ENCODE measurements at regions not wholly inside any gene's neighbourhood (a gene's known extent, or its start where the extent isn't known, plus 50 kb on each side); places are given as distances from the start of the nearest gene placed in this dataset.

DNA sequence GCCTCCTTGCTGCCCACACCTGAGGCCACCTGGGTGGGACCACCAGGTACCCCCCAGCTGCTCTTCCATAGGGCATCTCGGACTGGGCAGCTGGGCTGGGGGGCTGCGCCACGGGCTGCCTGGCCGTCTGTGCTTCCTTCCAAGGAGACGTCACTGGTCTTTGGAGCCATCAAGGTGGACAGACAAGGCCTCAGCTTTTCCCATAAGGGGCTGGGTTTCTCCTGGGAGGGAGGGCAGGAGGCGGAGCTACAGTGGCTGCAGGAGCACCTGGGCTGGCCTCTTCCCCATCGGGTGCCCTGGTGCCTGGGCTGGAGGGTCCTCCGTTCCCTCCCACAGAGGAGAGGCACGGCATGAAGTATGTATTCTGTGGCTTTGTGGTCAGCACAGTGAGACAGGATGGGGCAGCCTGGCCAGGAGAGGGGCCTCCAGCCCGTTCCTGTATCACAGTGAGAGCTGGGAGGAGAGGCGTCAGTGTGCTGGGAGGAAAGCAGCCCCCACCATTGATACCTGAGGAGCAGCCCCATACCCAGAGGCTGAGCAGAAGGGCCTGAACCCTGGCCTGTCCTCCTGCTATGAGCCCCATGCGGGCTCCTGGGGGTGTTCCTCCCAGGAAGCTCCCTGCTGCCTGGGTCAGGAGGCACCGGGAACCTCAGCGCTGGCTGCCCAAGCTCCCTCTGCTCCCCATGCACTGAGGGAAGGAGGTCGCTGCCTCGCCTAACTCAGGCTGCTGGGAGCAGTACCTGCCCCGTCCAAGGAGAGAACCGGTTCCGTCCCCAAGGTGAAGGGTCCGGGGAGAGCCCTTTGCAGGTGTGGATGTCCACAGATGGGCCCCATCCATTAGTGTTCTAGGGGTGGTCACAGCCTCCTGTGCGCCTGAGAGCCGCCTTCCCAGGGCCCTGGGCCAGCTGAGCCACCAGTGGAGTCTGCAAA, 1075.0 kb downstream of the BRD1 start:
- no peak for FAIRE-seq
- no peak for DNase-seq (ENCODE audit: low spot score)

DNA sequence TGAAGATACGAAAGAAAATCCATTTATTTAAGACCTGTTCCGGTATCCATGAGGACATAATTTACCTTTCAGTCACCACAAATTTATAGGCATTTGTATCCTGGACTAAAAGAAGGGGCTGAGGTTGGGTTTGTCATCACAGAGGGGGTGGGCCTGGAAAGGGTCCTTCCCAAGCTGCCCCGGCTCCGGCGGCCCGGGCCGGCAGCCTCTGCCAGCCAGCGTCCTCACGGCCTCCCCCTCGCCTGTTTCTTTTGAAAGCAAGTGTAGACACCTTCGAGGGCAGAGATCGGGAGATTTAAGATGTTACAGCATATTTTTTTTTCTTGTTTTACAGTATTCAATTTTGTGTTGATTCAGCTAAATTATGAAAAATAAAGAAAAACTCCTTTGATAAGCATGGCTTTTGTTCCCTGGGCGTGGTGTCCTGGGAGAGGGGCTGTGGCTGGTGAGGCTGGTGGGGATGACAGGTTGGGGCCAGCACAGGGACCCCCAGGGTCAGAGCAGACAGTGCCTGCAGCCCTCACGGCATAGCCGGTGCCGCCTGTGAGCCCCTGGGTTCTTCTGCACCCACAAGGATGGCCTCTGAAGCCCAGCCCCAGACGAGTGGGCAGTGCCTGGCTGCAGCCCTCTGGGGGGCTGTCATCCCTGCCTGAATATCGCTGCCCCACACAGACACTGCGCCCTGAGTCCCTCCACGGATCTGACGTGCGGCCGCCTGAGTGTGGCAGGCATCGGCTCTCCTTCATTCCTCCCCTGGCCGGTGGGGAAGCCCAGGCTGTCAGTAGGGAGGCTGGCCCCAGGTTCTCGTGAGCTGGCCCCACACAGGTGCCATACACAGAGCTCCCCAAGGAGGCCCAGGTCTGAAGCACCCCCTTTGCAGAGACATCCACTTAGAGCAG, 1075.9 kb downstream of the BRD1 start:
- DNase-seq (ENCODE audit: low spot score): no peak
- no peak for FAIRE-seq

GRCh38 chr22:48750826-48751440, 1076.7 kb downstream of the BRD1 start:
- FAIRE-seq (no peak), DNase-seq (ENCODE audit: low spot score) (no peak)

GRCh38 chr22:48750282-48750681, 1077.4 kb downstream of the BRD1 start:
- no peak for DNase-seq (ENCODE audit: low spot score)
- FAIRE-seq: no peak

- FAIRE-seq (no peak), DNase-seq (ENCODE audit: low spot score) (no peak)
These were observed 1078.0 kb downstream of the BRD1 start for GRCh38 chr22:48749555-48750227.

DNA sequence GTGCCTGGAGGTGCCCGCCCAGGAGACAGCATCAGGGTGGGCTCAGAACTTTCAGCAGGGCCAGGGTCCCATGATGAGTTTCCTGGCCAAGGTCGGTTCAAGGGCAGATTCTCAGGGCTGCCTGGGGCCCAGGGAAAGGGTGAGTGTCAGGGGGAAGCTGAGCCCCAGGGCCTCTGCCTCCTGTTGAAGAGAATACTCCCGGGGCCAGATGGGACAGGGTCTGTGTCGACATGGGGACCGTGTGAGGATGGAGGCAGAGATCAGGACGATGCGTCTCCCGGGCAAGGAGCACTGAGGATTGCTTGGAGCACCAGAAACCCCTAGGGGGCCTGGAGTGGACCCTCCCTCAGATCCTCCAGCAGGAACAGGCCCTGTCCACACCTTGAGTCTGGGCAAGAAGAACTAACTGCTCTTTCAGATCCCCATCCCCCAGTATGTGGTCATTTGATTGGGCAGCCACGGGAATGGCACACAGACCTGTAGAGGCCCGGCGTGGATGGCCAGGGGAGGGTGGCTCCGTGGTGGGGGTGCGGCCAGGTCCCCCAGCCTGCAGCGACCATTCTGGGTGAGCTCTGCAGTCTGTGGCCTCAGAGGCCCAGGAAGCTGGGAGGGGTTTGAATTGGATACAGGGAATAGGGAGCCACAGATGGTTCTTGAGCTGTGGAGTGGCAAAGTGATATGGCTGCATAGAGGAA, 1078.7 kb downstream of the BRD1 start:
- FAIRE-seq (no peak), DNase-seq (ENCODE audit: low spot score) (no peak)

DNA sequence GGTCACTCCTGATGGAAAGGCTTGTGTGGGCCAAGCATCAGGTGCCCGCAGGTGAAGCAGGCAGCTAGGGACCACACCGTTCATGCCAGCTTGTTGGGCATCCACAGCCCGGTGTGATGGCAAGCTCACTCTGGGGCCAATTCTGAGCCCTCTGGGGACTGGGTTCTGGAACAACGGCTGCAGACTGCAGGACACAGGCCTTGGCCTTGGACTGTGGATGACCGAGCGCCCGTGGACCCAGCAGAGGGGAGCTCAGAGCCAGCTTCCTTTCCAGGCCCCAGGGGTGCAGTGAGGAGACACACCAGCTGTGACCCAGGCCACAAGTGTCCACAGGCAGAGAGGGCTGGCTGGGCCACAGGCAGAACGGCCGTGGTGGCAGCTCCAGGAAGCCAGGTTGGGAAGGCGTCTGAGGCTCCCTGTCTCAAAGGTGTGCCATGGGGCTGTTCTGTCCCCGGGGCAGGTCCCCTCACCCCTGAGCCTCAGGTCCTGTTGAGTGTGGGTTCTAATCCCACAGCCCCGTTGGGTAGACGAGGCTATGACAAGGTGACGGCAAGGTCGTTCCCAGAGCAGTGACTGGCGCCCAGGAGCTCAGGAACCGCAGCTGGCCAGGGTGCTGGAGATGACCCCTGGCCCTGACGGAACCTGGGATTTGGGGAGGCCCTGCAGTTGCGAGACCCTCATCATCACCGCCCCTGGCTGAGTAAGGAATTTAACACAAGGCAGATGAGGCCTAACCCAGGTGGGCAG, 1079.4 kb downstream of the BRD1 start:
- FAIRE-seq (no peak), DNase-seq (ENCODE audit: low spot score) (no peak)

DNA sequence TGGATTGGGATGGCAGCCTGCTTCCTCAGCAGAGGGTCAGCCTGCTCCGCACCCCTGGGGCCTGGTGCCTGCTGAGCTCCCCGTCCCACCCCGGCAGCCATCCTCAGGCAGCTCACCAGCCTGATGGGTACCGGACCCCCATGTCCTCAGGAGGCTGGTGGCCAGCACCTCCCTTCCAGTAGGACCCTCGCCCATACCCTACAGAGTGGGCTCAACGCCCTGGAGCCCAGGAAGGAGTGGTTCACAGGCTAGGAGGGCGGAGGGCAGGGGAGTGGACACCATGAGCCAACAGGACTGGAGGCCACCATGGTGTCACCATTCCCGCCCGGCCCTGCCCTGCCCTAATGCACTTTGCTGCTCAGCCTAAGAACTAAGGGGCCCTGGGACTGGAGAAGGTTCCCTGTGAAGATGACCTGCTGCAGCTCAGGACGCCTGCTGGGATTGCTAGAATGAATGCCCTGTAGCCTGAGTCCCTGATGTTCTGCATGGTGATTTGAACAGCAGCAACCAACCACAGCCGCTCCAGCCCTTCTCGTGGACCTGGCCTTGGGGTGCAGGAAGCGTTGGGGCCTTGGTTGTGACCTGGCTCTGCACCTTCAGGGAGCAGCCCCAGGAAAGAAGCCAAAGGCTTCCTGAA, 1080.8 kb downstream of the BRD1 start:
- FAIRE-seq: no peak
- no peak for DNase-seq (ENCODE audit: low spot score)

DNA sequence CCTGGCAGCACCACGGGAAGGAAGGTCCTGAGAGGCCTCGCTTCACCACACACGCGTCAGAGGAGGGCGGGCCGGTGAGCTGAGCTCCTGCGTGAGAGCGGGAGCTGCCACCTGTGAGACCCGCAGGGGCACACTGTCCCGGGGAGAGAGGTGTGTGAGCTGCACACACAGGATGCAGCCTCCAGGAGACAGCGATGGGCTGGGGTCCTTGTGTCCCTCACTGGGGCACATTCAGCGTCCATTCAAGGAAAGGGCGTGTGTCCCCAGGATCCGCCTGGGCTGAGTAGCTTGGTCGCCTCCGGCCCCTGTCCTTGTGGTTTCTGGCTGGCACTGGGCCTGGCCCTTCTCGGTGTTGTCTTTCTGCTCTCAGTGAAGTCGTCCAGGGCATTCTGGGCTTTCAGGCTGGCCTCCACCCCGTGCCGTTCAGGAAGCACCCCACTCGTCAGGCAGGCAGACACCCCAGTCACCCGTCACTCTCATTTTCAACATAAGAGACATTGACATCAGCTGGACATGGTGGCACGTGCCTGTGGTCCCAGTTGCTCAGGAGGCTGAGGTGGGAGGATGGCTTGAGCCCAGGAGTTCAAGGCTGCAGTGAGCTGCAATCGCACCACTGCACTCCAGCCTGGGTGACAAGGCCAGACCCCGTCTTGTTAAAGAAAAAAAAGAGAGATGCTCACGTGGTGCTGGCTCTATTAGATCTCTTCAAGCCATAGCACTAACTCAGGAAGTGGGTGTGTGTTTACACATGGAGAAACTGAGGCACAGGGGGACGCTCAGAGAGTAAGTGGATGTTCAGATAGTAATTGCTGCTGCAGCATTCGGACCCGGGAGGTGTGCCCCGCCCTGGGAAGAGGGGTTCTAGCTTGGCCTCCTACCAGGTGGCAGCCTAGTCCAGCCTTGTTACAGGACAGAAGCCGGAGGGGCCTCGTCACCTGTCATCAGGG, 1081.6 kb downstream of the BRD1 start:
- FAIRE-seq (no peak), DNase-seq (ENCODE audit: low spot score) (no peak)

- FAIRE-seq (no peak), DNase-seq (ENCODE audit: low spot score) (no peak)
These were observed 1082.5 kb downstream of the BRD1 start for GRCh38 chr22:48744967-48745841.

DNA sequence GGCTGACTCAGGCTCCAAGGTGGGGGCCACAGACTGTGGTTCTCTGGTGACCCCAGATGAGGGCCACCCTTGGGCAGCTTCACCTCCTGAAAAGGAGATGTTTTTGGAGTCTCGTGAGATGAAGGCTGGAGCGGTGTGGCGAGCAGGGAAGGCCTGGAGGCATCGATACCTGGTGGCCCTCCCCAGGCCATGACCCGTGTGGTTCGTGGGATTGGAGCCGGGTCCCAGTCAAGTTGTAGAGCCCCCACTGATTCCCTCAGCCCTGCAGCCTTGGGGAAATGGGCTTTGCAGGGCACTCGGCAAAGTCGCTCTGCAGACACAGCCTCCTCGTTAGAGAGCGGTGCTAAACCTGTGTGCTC, 1083.4 kb downstream of the BRD1 start:
- FAIRE-seq: no peak
- DNase-seq (ENCODE audit: low spot score): no peak

DNA sequence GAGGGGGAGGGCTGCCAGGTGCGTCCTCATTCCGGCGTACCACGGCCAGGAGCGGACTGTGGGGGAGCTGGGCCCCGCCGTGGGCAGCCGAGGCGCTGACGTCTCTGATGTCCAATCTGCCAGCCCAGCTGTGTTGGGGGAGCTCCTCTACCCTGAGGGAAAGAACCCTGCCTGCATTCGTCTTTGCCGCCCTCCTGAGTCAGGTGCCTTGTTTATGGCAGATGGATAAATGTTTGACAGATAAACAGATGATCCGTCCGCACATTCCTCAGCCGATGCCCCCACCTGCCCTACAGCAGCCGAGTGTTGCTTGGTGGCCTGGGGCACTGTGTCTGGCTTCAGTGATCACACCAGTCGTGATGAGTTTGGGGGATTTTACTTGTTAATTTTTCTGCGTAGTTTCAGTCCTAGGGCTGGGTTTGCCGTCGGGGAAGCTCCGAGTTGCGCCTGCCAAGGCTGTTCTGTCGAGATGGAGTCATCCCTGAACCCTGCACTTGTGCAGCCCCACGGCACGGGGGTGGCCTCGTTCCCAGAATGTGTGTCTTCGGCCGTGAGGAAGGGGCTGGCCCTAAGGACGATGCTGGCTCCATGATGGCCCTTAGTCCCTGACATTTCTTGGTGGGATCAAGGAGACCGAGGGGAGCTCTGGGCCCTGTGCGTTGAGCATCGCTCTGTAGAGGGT, 1083.9 kb downstream of the BRD1 start:
- DNase-seq (ENCODE audit: low spot score) (no peak), FAIRE-seq (no peak)

GRCh38 chr22:48742556-48743343, 1084.9 kb downstream of the BRD1 start:
- DNase-seq (ENCODE audit: low spot score) (no peak), FAIRE-seq (no peak)

- FAIRE-seq: no peak
These were observed 1085.5 kb downstream of the BRD1 start for GRCh38 chr22:48742191-48742555.

DNA sequence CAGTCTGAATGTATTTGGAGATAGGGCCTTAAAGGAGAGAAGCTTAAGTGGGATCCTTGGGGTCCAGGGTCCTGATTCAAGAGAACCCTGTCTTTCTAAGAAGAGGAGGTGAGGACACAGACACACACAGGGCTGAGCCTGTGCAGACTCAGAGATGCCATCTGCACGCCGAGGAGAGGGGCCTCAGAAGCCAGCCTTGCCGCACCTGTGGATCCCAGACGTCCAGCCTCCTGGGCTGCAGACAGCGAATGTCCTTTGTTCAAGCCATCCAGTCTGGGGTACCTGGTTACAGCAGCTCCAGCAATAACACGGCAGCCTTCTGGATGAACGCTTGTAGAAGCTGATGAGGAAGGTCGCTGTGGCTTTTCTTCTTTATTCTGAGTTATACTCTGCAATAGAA, 1086.1 kb downstream of the BRD1 start:
- FAIRE-seq (no peak), DNase-seq (ENCODE audit: low spot score) (no peak)

More at GRCh38 chr22:48742191-48742555, 1085.5 kb downstream of the BRD1 start:
- no peak for DNase-seq (ENCODE audit: low spot score)

Data from RCC 7860 (cell line).